GM12878 (cell line): ENCODE measurements at regions not wholly inside any gene's neighbourhood (a gene's known extent, or its start where the extent isn't known, plus 50 kb on each side); places are given as distances from the start of the nearest gene placed in this dataset.

Experiments used
- ATAC-seq: fragments of 200-7000 bp; cut with Tn5 transposase; 3 replicates; pipeline ENCODE4 v1.9.1; 2020; ENCODE audit warnings: mild to moderate bottlenecking, moderate library complexity
- BruUV-seq: library from RNA; stranded (reverse); fragments of 400-500 nt; replicated peaks from 2 replicates; lab custom pipeline; 2021; lab: Mats Ljungman, UMichigan
- CTCF ChIA-PET: fragments of 300-600 bp; sonication (Branson Sonifier 250); formaldehyde crosslinking; extraction: SDS; loops from one replicate; lab custom pipeline; 2021; ENCODE audit warnings: inconsistent platforms; lab: Yijun Ruan, JAX
- POLR2A ChIA-PET: fragments of 350-600 bp; formaldehyde crosslinking; extraction: SDS; loops from one replicate; lab custom pipeline; 2021; ENCODE audit warnings: inconsistent platforms; lab: Charles Lee
- RAD21 ChIA-PET: fragments of 300-600 bp; sonication (Branson Sonifier 250); formaldehyde crosslinking; loops from one replicate; lab custom pipeline; 2023; ENCODE audit warnings: antibody characterized with exemption; ENCODE audit not compliant: unreplicated experiment; lab: Charles Lee
- SMC1A ChIA-PET: fragments of 300-600 bp; sonication (Branson Sonifier 250); formaldehyde crosslinking; loops from one replicate; lab custom pipeline; 2023; ENCODE audit not compliant: unreplicated experiment, uncharacterized antibody; lab: Charles Lee
- DNase-seq: peaks from one replicate; pipeline ENCODE4 v3.0.0-alpha.2; 2011; ENCODE audit warnings: low read depth, low spot score
- FAIRE-seq: peaks from 3 replicates; lab custom pipeline; 2011; peaks lifted over from hg19 to GRCh38; lab: Jason Lieb, UNC
- H2AFZ ChIP-seq: 2 replicates; pipeline ENCODE4 v1.6.0; 2011; ENCODE audit warnings: low read depth, low read length, control low read depth; ENCODE audit not compliant: control insufficient read depth
- H3K27ac ChIP-seq: 2 replicates; pipeline ENCODE4 v1.5.1; 2011; ENCODE audit warnings: control low read depth; ENCODE audit not compliant: control insufficient read depth, insufficient read depth
- H3K27me3 ChIP-seq, 2 experiments: replicated peaks in 1 of 2; 2 replicates each; pipeline versions ENCODE4 v1.6.0 to v1.6.1; 2011; ENCODE audit warnings: low read length in 1 of 2; ENCODE audit not compliant: control insufficient read depth in 2 of 2, insufficient read depth in 2 of 2
- H3K36me3 ChIP-seq, 2 experiments: 2 replicates each; pipeline ENCODE4 v1.5.1; 2011; ENCODE audit warnings: low read length in 1 of 2; ENCODE audit not compliant: control insufficient read depth in 2 of 2, insufficient read depth in 2 of 2
- H3K4me1 ChIP-seq: 2 replicates; pipeline ENCODE4 v1.6.1; 2011; ENCODE audit warnings: mild to moderate bottlenecking, low read length, moderate library complexity, mixed read lengths; ENCODE audit not compliant: control insufficient read depth, insufficient read depth
- H3K4me2 ChIP-seq: 2 replicates; pipeline ENCODE4 v1.6.0; 2011; ENCODE audit warnings: control low read depth; ENCODE audit not compliant: control insufficient read depth, insufficient read depth
- H3K4me3 ChIP-seq: fragments of 200-600 bp; sonication (generic); 2 replicates; pipeline ENCODE4 v1.5.1; 2016
- H3K79me2 ChIP-seq: 2 replicates; pipeline ENCODE4 v1.6.0; 2011; ENCODE audit warnings: low read length; ENCODE audit not compliant: control insufficient read depth, insufficient read depth
- H3K9ac ChIP-seq: 2 replicates; pipeline ENCODE4 v1.8.0; 2011; ENCODE audit warnings: low read length, control low read depth, mixed read lengths; ENCODE audit not compliant: control insufficient read depth, insufficient read depth
- H3K9me3 ChIP-seq: replicated peaks from 3 replicates; pipeline ENCODE4 v1.5.1; 2011; ENCODE audit warnings: mild to moderate bottlenecking, low read length; ENCODE audit not compliant: control insufficient read depth, insufficient read depth
- H4K20me1 ChIP-seq: 2 replicates; pipeline ENCODE4 v1.6.0; 2011; ENCODE audit not compliant: control insufficient read depth, insufficient read depth
- CBX5 ChIP-seq: sonication (generic); IDR thresholded peaks from 2 replicates; pipeline ENCODE4 v1.6.1; 2016; ENCODE audit warnings: low read depth, moderate library complexity, mild to moderate bottlenecking, inconsistent platforms
- GABPA ChIP-seq: IDR thresholded peaks from 2 replicates; pipeline ENCODE4 v1.6.1; 2014; ENCODE audit warnings: antibody characterized with exemption, low read depth, mild to moderate bottlenecking, inconsistent platforms
- HDAC2 ChIP-seq: fragments of 200-600 bp; sonication (generic); IDR thresholded peaks from 2 replicates; pipeline ENCODE4 v1.6.1; 2017
- IKZF2 ChIP-seq, 2 experiments: fragments of 450-650 bp; IDR thresholded peaks; 2 replicates each; pipeline ENCODE4 v1.6.1; 2017; ENCODE audit warnings: mild to moderate bottlenecking in 2 of 2, moderate library complexity in 2 of 2
- KAT2A ChIP-seq: conservative IDR thresholded peaks from 2 replicates; pipeline ENCODE4 v1.6.1; 2011; ENCODE audit warnings: low read depth, low read length; ENCODE audit not compliant: control insufficient read depth
- MEF2B ChIP-seq: fragments of 450-650 bp; IDR thresholded peaks from 2 replicates; pipeline ENCODE4 v1.6.1; 2018; ENCODE audit warnings: mild to moderate bottlenecking, moderate library complexity; ENCODE audit not compliant: partially characterized antibody, poor library complexity, severe bottlenecking
- MTA2 ChIP-seq: fragments of 450-650 bp; IDR thresholded peaks from 2 replicates; pipeline ENCODE4 v1.6.1; 2016; ENCODE audit warnings: low read depth, mild to moderate bottlenecking, moderate library complexity
- NBN ChIP-seq: fragments of 450-650 bp; IDR thresholded peaks from 2 replicates; pipeline ENCODE4 v1.6.1; 2016
- NFYA ChIP-seq: IDR thresholded peaks from 2 replicates; pipeline ENCODE4 v1.6.1; 2011; ENCODE audit warnings: low read depth, mild to moderate bottlenecking, low read length, improper control_type of control experiment, borderline replicate concordance
- PKNOX1 ChIP-seq: fragments of 450-650 bp; IDR thresholded peaks from 2 replicates; pipeline ENCODE4 v1.6.1; 2016; ENCODE audit warnings: mild to moderate bottlenecking
- POLR2AphosphoS5 ChIP-seq: IDR thresholded peaks from 2 replicates; pipeline ENCODE4 v1.6.1; 2011; ENCODE audit warnings: mild to moderate bottlenecking, low read length, inconsistent platforms
- SIN3A ChIP-seq: IDR thresholded peaks from 2 replicates; pipeline ENCODE4 v1.6.1; 2012; ENCODE audit warnings: low read depth, low read length, improper control_type of control experiment
- SMAD5 ChIP-seq: IDR thresholded peaks from 2 replicates; pipeline ENCODE4 v1.6.1; 2016; ENCODE audit warnings: antibody characterized with exemption, low read depth
- SMARCA5 ChIP-seq: fragments of 450-650 bp; IDR thresholded peaks from 2 replicates; pipeline ENCODE4 v1.6.1; 2017; ENCODE audit warnings: mild to moderate bottlenecking
- TCF7 ChIP-seq: IDR thresholded peaks from 2 replicates; pipeline ENCODE4 v1.6.1; 2014; ENCODE audit warnings: antibody characterized with exemption, borderline replicate concordance
- YY1 ChIP-seq: IDR thresholded peaks from 2 replicates; pipeline ENCODE4 v1.6.1; 2011; ENCODE audit warnings: low read depth, mild to moderate bottlenecking, low read length
- ZBTB4 ChIP-seq: fragments of 450-650 bp; formaldehyde crosslinking; IDR thresholded peaks from 2 replicates; pipeline ENCODE4 v1.4.0; 2022; ENCODE audit warnings: mild to moderate bottlenecking, moderate library complexity
- ZNF622 ChIP-seq: fragments of 450-650 bp; IDR thresholded peaks from 2 replicates; pipeline ENCODE4 v1.6.1; 2017; ENCODE audit warnings: mild to moderate bottlenecking, inconsistent platforms
- in situ Hi-C: fragments of 300-500 bp; cut with MboI; formaldehyde crosslinking; loops from 9 replicates; pipeline ENCODE4 v1.14.3; 2018; ENCODE audit warnings: mixed read lengths
- intact Hi-C: fragments of 100-400 bp; cut with micrococcal nuclease; formaldehyde crosslinking; loops from one replicate; pipeline ENCODE4 v1.14.2; 2022; ENCODE audit not compliant: unreplicated experiment
- TF ChIP-seq, protein P1 (sequence below): IDR thresholded peaks from 2 replicates; pipeline ENCODE4 v1.6.1; 2011; ENCODE audit warnings: borderline replicate concordance, low read depth, mild to moderate bottlenecking, moderate library complexity, mixed read lengths, low read length; ENCODE audit not compliant: insufficient read depth; ENCODE audit errors: extremely low read length

DNA sequence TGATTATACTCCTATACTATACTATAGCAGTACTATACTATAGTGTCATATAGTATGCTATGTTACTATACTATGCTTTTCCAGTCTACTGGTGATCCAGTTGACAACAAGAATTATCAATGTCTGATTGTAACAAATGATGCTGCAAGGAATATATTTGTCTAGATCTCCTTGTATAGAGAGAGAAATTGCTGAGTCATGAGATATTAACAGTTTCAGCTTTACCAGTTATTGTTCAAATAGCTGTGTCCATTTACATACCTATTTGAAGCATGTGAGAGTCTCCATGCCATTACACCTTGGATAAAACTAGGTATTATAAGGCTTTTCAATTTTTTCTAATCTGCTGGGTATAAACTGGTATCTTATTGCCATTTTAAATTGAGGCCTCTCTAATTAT lies 136.4 kb upstream of the SKOR2 start:
- ChIA-PET SMC1A (no interaction called here), RAD21 (no interaction called here), POLR2A (no interaction called here), CTCF (no interaction called here)
- Histone ChIP-seq H4K20me1 (no peaks in the 10 kb centered on the region), H3K4me3 (no peak overlapping the region), H2AFZ (no peak overlapping the region), H3K9me3 (no peaks in the 10 kb centered on the region), H3K79me2 (no peaks in the 10 kb centered on the region), H3K36me3 (no peaks in the 10 kb centered on the region), H3K27me3 (no peaks in the 10 kb centered on the region; a peak in 2 of 4 replicates), H3K4me1 (no peaks in the 10 kb centered on the region), H3K27ac (no peak overlapping the region), H3K4me2 (no peak overlapping the region), H3K9ac (no peak overlapping the region)
- TF ChIP-seq GABPA (no peak), CBX5 (no peak), TCF7 (no peak), YY1 (no peak), SMAD5 (no peak), ZBTB4 (CRISPR knock-in tag) (no peak), MTA2 (no peak), ZNF622 (no peak), SMARCA5 (no peak), NBN (no peak), POLR2AphosphoS5 (no peak), MEF2B (no peak), PKNOX1 (no peak), IKZF2 (IDR thresholded peaks at IDR 0.05) (no peak), SIN3A (no peak), HDAC2 (no peak), NFYA (no peak), KAT2A (no peak)
- TF ChIP-seq, protein P1, sequence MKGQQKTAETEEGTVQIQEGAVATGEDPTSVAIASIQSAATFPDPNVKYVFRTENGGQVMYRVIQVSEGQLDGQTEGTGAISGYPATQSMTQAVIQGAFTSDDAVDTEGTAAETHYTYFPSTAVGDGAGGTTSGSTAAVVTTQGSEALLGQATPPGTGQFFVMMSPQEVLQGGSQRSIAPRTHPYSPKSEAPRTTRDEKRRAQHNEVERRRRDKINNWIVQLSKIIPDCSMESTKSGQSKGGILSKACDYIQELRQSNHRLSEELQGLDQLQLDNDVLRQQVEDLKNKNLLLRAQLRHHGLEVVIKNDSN: no peak
- no peak for ATAC-seq
- FAIRE-seq: no peak
- DNase-seq: no peak
- intact Hi-C loops: no loop called here
- BruUV-seq: no TSS peak
- in situ Hi-C loops: no loop called here
